Immature natural killer cell (primary cell): ENCODE measurements at regions not wholly inside any gene's neighbourhood (a gene's known extent, or its start where the extent isn't known, plus 50 kb on each side); places are given as distances from the start of the nearest gene placed in this dataset.

ENCODE experiments used
- DNase-seq, 3 donors: peaks; one replicate each; pipeline ENCODE4 v3.0.0; 2022; ENCODE audit warnings: mixed read lengths in 1 of 3
- H3K27ac Mint-ChIP-seq, 6 donors: one replicate each; pipeline ENCODE4 v1.8.0; 2020; ENCODE audit warnings: mixed read lengths in 6 of 6, mild to moderate bottlenecking in 5 of 6, inconsistent platforms in 4 of 6, moderate library complexity in 3 of 6
- H3K27me3 Mint-ChIP-seq, 3 donors: one replicate each; pipeline ENCODE4 v1.8.0; 2020 to 2021; ENCODE audit warnings: low read depth in 3 of 3, mild to moderate bottlenecking in 3 of 3, mixed read lengths in 3 of 3, moderate library complexity in 3 of 3, inconsistent platforms in 1 of 3
- H3K36me3 Mint-ChIP-seq, 3 donors: one replicate each; pipeline ENCODE4 v1.8.0; 2020; ENCODE audit warnings: mixed read lengths in 3 of 3, inconsistent platforms in 2 of 3, mild to moderate bottlenecking in 2 of 3
- H3K4me1 Mint-ChIP-seq, 2 donors: one replicate each; pipeline ENCODE4 v1.8.0; 2020; ENCODE audit warnings: inconsistent platforms in 2 of 2, mild to moderate bottlenecking in 2 of 2, mixed read lengths in 2 of 2, moderate library complexity in 1 of 2
- H3K4me3 Mint-ChIP-seq, 5 donors: one replicate each; pipeline ENCODE4 v1.8.0; 2020; ENCODE audit warnings: mild to moderate bottlenecking in 5 of 5, mixed read lengths in 5 of 5, inconsistent platforms in 3 of 5, moderate library complexity in 3 of 5
- H3K9me3 Mint-ChIP-seq, 6 donors: one replicate each; pipeline ENCODE4 v1.8.0; 2020; ENCODE audit warnings: mild to moderate bottlenecking in 6 of 6, mixed read lengths in 6 of 6, inconsistent platforms in 4 of 6, moderate library complexity in 3 of 6

DNA sequence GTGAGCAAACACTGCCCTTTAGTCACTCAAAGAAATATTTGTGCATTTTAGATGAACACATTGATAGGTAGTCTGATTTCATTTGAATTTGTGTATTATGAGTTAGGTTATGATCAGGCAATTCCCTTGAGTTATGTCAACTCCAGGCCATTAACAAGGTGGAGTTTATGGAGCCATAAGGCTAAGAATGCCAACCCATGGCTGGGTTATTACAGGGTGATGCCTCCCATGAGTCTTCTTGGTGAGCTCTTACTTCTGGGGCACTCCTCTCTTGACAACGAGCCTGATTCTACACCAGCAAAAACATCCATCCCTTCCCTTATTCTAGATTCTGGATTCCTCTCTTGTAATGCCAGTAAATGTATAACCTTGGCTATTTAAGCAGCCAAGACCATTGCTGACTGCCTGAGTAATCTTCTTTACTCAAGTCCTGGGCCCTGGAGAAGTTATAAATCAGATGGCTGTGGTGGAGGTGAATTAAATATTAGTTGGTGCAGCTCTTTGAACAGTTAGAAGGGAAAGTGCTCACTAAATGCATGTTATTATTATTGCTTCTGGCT lies 645.7 kb upstream of the TENM4 start:
- DNase-seq, result no peak
- Mint-ChIP-seq H3K4me3 (no peak overlapping the region), H3K36me3 (no peaks in the 10 kb centered on the region), H3K4me1 (no peaks in the 10 kb centered on the region), H3K27me3 (peaks cover 0 to 1% (median 0%) of the 10 kb centered on the region in 3 donors), H3K9me3 (peaks cover 0 to 42% (median 10%) of the 10 kb centered on the region in 6 donors), H3K27ac (no peak overlapping the region)

GRCh38 chr11:80085563-80085962 lies 644.7 kb upstream of the TENM4 start:
- Mint-ChIP-seq H3K27ac (no peak overlapping the region), H3K4me1 (no peaks in the 10 kb centered on the region), H3K36me3 (no peaks in the 10 kb centered on the region), H3K4me3 (no peak overlapping the region), H3K27me3 (peaks cover 0 to 1% (median 0%) of the 10 kb centered on the region in 3 donors), H3K9me3 (peaks cover 0 to 42% (median 8%) of the 10 kb centered on the region in 6 donors)
- no peak for DNase-seq

DNA sequence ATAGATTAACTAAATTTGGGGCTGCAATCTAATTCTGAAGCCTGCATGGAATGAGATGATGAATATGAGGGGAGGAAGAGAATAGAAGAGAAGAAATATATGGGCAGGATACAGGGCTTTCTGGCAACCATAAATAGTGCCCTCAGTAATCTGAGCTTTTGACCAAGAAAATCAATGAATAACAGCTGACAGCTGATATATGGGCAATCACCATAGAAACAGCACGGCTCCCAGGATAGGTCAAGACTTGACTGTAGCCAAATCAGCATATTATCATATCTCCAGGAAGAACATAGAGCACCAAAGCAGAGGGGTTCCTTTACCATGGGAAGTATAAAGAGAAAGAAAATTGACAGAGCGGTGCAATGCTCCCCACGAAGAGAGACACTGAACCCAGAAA lies 643.8 kb upstream of the TENM4 start:
- Mint-ChIP-seq H3K4me3 (no peak overlapping the region), H3K27me3 (peaks cover 0 to 1% (median 0%) of the 10 kb centered on the region in 3 donors), H3K9me3 (peaks cover 0 to 37% (median 6%) of the 10 kb centered on the region in 6 donors), H3K36me3 (no peaks in the 10 kb centered on the region), H3K27ac (no peak overlapping the region), H3K4me1 (no peaks in the 10 kb centered on the region)
- DNase-seq, result no peak

DNA sequence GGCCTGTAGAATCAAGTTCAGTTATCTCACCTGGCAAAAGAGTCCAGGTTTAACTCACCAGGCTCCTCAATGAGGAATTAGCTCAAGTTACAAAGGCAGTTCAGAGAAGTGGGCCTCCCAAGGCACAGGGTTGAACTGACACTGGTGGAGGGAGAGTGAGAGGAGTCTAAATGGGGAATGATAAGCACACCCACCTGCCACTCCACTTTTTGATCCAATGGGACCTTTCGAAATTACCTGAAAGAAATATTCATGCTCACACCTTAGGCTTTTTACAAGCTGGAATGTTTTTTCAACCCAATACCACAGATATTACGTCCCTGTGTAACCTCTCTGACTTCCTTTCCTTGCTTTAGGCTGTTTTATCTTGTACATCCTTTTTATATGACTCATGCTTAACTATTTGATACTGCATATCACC lies 642.7 kb upstream of the TENM4 start:
- Mint-ChIP-seq H3K4me1 (no peaks in the 10 kb centered on the region), H3K4me3 (no peak overlapping the region), H3K9me3 (peaks cover 0 to 29% (median 5%) of the 10 kb centered on the region in 6 donors), H3K27ac (no peak overlapping the region), H3K27me3 (peaks cover 0 to 1% (median 0%) of the 10 kb centered on the region in 3 donors), H3K36me3 (no peaks in the 10 kb centered on the region)
- DNase-seq, result no peak

- Mint-ChIP-seq H3K4me1 (no peaks in the 10 kb centered on the region), H3K27me3 (peaks cover 0 to 1% (median 0%) of the 10 kb centered on the region in 3 donors), H3K27ac (no peak overlapping the region), H3K9me3 (peaks cover 0 to 24% (median 6%) of the 10 kb centered on the region in 6 donors), H3K4me3 (no peak overlapping the region), H3K36me3 (no peaks in the 10 kb centered on the region)
- no peak for DNase-seq
These were observed 641.6 kb upstream of the TENM4 start for GRCh38 chr11:80082406-80082805.

- no peak overlapping the region for H3K27ac Mint-ChIP-seq
These were observed 636.3 kb upstream of the TENM4 start for GRCh38 chr11:80077113-80077512.

GRCh38 chr11:80074837-80075236 lies 634.0 kb upstream of the TENM4 start:
- no peak for DNase-seq
- Mint-ChIP-seq H3K27me3 (no peaks in the 10 kb centered on the region), H3K9me3 (peaks cover 6 to 44% (median 10%) of the 10 kb centered on the region in 6 donors), H3K4me1 (no peaks in the 10 kb centered on the region), H3K4me3 (no peak overlapping the region), H3K27ac (no peak overlapping the region), H3K36me3 (no peaks in the 10 kb centered on the region)

More at GRCh38 chr11:80077113-80077512, 636.3 kb upstream of the TENM4 start:
- Mint-ChIP-seq H3K27me3 (no peaks in the 10 kb centered on the region), H3K4me1 (no peaks in the 10 kb centered on the region), H3K36me3 (no peaks in the 10 kb centered on the region), H3K4me3 (no peak overlapping the region), H3K9me3 (peaks cover 0 to 28% (median 10%) of the 10 kb centered on the region in 6 donors)
- DNase-seq, result no peak

- Mint-ChIP-seq H3K36me3 (no peaks in the 10 kb centered on the region), H3K4me3 (no peak overlapping the region), H3K27ac (no peak overlapping the region), H3K27me3 (peaks cover 0 to 2% (median 0%) of the 10 kb centered on the region in 3 donors), H3K4me1 (no peaks in the 10 kb centered on the region), H3K9me3 (peaks cover 4 to 18% (median 12%) of the 10 kb centered on the region in 6 donors)
- DNase-seq, result no peak
These were observed 625.5 kb upstream of the TENM4 start for GRCh38 chr11:80066291-80066690.

- no peaks in the 10 kb centered on the region for H3K36me3 Mint-ChIP-seq
- H3K27ac Mint-ChIP-seq, result no peak overlapping the region
- H3K4me3 Mint-ChIP-seq, result no peak overlapping the region
- H3K9me3 Mint-ChIP-seq, result peaks cover 4 to 27% (median 11%) of the 10 kb centered on the region in 6 donors
- no peak for DNase-seq
- H3K4me1 Mint-ChIP-seq, result no peaks in the 10 kb centered on the region
- H3K27me3 Mint-ChIP-seq, result peaks cover 0 to 3% (median 0%) of the 10 kb centered on the region in 3 donors
These were observed 624.3 kb upstream of the TENM4 start for GRCh38 chr11:80065086-80065485.

GRCh38 chr11:80061056-80061455 lies 620.2 kb upstream of the TENM4 start:
- no peak for DNase-seq
- Mint-ChIP-seq H3K27ac (no peak overlapping the region), H3K27me3 (peaks cover 0 to 2% (median 0%) of the 10 kb centered on the region in 3 donors), H3K9me3 (peaks cover 5 to 54% (median 11%) of the 10 kb centered on the region in 6 donors), H3K4me3 (no peak overlapping the region), H3K36me3 (no peaks in the 10 kb centered on the region), H3K4me1 (no peaks in the 10 kb centered on the region)

GRCh38 chr11:80054582-80055165 lies 613.8 kb upstream of the TENM4 start:
- Mint-ChIP-seq H3K4me1 (no peaks in the 10 kb centered on the region), H3K27ac (no peak overlapping the region)

DNA sequence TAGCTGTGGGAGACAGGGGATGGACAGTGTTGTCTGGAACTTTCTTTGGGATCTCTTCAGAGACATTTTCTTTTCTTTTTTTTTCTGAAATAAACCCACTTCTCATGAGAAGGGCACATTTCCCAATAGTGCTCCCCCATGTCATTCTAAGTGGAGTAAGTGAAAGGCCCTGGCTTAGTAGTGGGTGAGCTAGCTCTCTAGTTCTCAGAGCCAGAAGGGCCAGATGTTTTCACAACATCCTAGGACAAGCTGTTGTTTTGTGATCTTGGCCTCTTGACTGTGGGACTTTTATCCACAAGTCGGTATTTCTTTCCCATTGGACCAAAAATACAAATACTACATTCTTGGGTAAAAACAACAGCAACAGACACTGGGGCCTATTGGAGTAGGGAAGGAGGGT lies 607.7 kb upstream of the TENM4 start:
- Mint-ChIP-seq H3K36me3 (no peaks in the 10 kb centered on the region), H3K4me1 (no peaks in the 10 kb centered on the region), H3K4me3 (no peak overlapping the region), H3K9me3 (peaks cover 0 to 23% (median 13%) of the 10 kb centered on the region in 6 donors), H3K27me3 (peaks cover 0 to 6% (median 2%) of the 10 kb centered on the region in 3 donors), H3K27ac (no peak overlapping the region)
- no peak for DNase-seq

More at GRCh38 chr11:80054582-80055165, 613.8 kb upstream of the TENM4 start:
- H3K4me3 Mint-ChIP-seq, result no peak overlapping the region
- H3K9me3 Mint-ChIP-seq, result peaks cover 3 to 30% (median 10%) of the 10 kb centered on the region in 6 donors
- no peak for DNase-seq
- peaks cover 0 to 3% (median 1%) of the 10 kb centered on the region in 3 donors for H3K27me3 Mint-ChIP-seq
- no peaks in the 10 kb centered on the region for H3K36me3 Mint-ChIP-seq

- no peaks in the 10 kb centered on the region for H3K4me1 Mint-ChIP-seq
- H3K27me3 Mint-ChIP-seq, result peaks cover 0 to 2% (median 0%) of the 10 kb centered on the region in 3 donors
- no peak for DNase-seq
- peaks cover 10 to 28% (median 19%) of the 10 kb centered on the region in 6 donors for H3K9me3 Mint-ChIP-seq
- no peak overlapping the region for H3K27ac Mint-ChIP-seq
- no peak overlapping the region for H3K4me3 Mint-ChIP-seq
- H3K36me3 Mint-ChIP-seq, result no peaks in the 10 kb centered on the region
These were observed 600.5 kb upstream of the TENM4 start for GRCh38 chr11:80041136-80042000.

DNA sequence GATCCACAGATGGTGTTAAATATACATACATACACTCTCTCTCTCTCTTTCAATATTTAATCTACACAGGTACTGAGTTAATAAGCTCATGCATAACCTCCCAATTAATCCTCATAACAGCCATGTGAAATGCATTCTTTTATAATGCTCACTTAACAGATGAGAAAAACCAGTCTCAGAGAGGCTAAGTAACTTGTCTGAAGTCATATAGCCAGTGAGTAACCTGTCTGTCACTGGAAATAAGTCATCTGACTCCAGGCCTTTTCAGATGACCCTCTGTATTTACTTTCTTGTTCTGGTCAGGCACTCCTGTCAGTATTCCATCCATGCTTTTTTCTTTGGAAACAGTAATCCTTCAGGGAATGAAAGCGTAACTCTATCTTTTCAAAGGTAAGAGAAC lies 594.0 kb upstream of the TENM4 start:
- Mint-ChIP-seq H3K4me1 (no peaks in the 10 kb centered on the region), H3K27me3 (no peaks in the 10 kb centered on the region), H3K4me3 (no peak overlapping the region), H3K9me3 (peaks cover 7 to 25% (median 11%) of the 10 kb centered on the region in 6 donors), H3K36me3 (no peaks in the 10 kb centered on the region), H3K27ac (no peak overlapping the region)
- DNase-seq, result no peak
